Ovary (tissue), 7 donors: ENCODE measurements at regions not wholly inside any gene's neighbourhood (a gene's known extent, or its start where the extent isn't known, plus 50 kb on each side); places are given as distances from the start of the nearest gene placed in this dataset.

ENCODE experiments used
- DNase-seq, 5 donors: peaks; one replicate each; pipeline ENCODE4 v3.0.0-alpha.2; 2019 to 2020
- H3K27ac ChIP-seq, 2 donors: fragments of 200-600 bp; one replicate each; pipeline versions ENCODE4 v1.5.1 to v1.8.0; 2019 to 2022
- H3K27me3 ChIP-seq: fragments of 200-600 bp; one replicate; pipeline ENCODE4 v1.8.0; 2022
- H3K36me3 ChIP-seq: fragments of 200-600 bp; sonication (generic); one replicate; pipeline ENCODE4 v1.5.1; 2019
- H3K4me1 ChIP-seq: one replicate; pipeline ENCODE4 v1.8.1; 2013; ENCODE audit warnings: mild to moderate bottlenecking, moderate library complexity; ENCODE audit not compliant: insufficient read depth
- H3K4me3 ChIP-seq: fragments of 200-600 bp; sonication (generic); one replicate; pipeline ENCODE4 v1.5.1; 2017
- H3K9me3 ChIP-seq, 2 donors: fragments of 200-600 bp in 1 of 2; sonication (generic) in 1 of 2; one replicate each; pipeline versions ENCODE4 v1.5.1 to v1.8.1; 2013 to 2019; ENCODE audit warnings: mild to moderate bottlenecking in 1 of 2, moderate library complexity in 1 of 2
- CTCF ChIP-seq, 3 donors: fragments of 450-650 bp in 2 of 3; fragments of 200-600 bp in 1 of 3; IDR thresholded peaks; one replicate each; pipeline versions ENCODE4 v1.5.1 to v1.8.0; 2016 to 2022; ENCODE audit warnings: antibody characterized with exemption in 3 of 3, mild to moderate bottlenecking in 1 of 3
- EP300 ChIP-seq: sonication (generic); formaldehyde crosslinking; IDR thresholded peaks from one replicate; pipeline ENCODE4 v1.6.1; 2017; ENCODE audit warnings: antibody characterized with exemption
- POLR2A ChIP-seq: fragments of 450-650 bp; IDR thresholded peaks from one replicate; pipeline ENCODE4 v1.6.1; 2017; ENCODE audit warnings: antibody characterized with exemption, mild to moderate bottlenecking, moderate library complexity
- WGBS, 3 donors: extraction: QIAGEN DNeasy Blood & Tissue Kit in 1 of 3; methylation state at CpG; one replicate each; pipeline versions ENCODE4 v1.1.5 to v1.1.7; 2013 to 2017; 5-methylcytosine and 5-hydroxymethylcytosine counted together
- intact Hi-C, 4 donors: fragments of 100-400 bp; cut with DNase I; formaldehyde crosslinking; loops; one replicate each; pipeline versions ENCODE4 v1.11.0 to v1.15.1; 2022 to 2023
- donor health status: DM: no; HTN: no; CAD: no; lungs with moderate emphysema.
- donor health status: DM: no; HTN: no; CAD: no.
- donor health status: Bipolar disorder and iron deficiency.
- donor health status: DM: no; HTN: no; CAD: no.
- donor health status: DM: yes; HTN: yes; CAD: no.

DNA sequence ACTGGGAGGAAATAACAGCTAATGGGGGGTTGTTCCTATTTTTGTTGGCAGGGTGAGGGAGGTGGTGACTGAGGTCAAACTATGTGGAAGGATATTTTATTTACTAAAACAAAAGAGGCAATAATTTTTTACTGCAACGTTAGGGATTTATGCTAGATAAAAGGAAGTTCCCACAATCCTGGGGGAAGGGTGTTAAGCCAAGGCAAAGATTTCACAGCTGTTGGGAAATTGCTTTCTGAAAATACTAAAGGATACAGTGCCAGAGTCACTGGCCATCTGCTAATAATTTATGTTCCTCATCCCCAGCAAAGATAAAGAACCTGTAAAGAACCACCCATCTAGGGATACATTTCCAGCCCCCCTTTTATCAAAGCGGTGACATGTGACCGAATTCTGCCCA is 756.0 kb upstream of the RBFOX1 start:
- H3K9me3 ChIP-seq: no peaks in the 10 kb centered on the region

GRCh38 chr16:6576113-6576512 is 756.5 kb upstream of the RBFOX1 start:
- Histone ChIP-seq H3K36me3 (no peaks in the 10 kb centered on the region), H3K27me3 (no peaks in the 10 kb centered on the region), H3K9me3 (no peaks in the 10 kb centered on the region), H3K4me3 (no peak overlapping the region), H3K27ac (no peak overlapping the region), H3K4me1 (no peaks in the 10 kb centered on the region)
- 41 to 47% (median 45%) methylated on average over 10 of the region's 10 CpGs for WGBS, 3 donors
- DNase-seq: no peak
- intact Hi-C loops: no loop called here
- TF ChIP-seq CTCF (IDR thresholded peaks at IDR 0.05): no peak
- no peak for TF ChIP-seq POLR2A
- TF ChIP-seq EP300: no peak

More for the DNA sequence above, 756.0 kb upstream of the RBFOX1 start:
- Histone ChIP-seq H3K4me3 (no peak overlapping the region), H3K27me3 (no peaks in the 10 kb centered on the region), H3K36me3 (no peaks in the 10 kb centered on the region), H3K4me1 (no peaks in the 10 kb centered on the region), H3K27ac (no peak overlapping the region)
- 39 to 50% (median 41%) methylated on average over 3 of the region's 3 CpGs for WGBS, 3 donors
- intact Hi-C loops: no loop called here
- no peak for DNase-seq
- no peak for TF ChIP-seq EP300
- TF ChIP-seq CTCF (IDR thresholded peaks at IDR 0.05): no peak
- TF ChIP-seq POLR2A: no peak

DNA sequence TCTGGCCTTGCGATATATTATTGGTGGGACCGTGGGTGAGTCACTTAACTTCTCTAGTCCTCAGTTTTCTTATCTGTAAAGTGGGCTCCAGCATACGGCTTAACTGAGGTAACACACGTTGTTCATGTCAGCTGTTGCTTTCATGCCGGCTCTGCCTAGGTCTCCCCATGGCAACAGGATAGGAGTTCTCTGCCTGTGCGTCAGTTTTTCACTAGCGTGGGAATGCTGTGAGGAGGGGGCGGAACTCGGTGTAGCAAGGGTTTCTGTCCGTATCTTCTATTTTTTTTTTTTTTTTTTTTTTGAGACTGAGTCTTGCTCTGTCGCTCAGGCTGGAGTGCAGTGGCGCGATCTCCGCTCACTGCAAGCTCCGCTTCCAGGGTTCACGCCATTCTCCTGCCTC is 758.5 kb upstream of the RBFOX1 start:
- Histone ChIP-seq H3K27me3 (no peaks in the 10 kb centered on the region), H3K4me3 (no peak overlapping the region), H3K27ac (no peak overlapping the region), H3K36me3 (no peaks in the 10 kb centered on the region), H3K9me3 (no peaks in the 10 kb centered on the region), H3K4me1 (no peaks in the 10 kb centered on the region)
- 86 to 92% (median 87%) methylated on average over 16 of the region's 16 CpGs for WGBS, 3 donors
- intact Hi-C loops: no loop called here
- DNase-seq: no peak
- no peak for TF ChIP-seq POLR2A
- no peak for TF ChIP-seq CTCF (IDR thresholded peaks at IDR 0.05)
- TF ChIP-seq EP300: no peak

DNA sequence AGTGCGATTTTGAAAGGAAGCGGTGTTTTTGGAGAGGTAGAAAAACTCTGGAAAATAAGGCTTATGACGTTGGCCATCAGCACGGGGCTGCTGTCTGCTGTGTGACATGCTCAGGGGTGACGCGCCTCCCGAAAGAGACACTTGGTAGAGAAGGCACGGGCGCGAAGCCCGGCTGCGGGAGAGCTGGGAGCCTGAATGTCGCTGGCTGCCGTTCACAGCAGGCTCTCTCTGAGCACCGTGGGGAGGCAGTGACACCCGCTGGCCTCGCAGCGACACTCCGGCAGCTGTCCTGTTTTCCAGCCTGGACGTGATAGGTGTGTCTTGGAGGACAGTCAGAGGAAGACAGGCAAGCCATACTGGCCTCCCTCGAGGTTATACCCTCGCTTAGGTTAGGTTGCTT is 759.1 kb upstream of the RBFOX1 start:
- WGBS, 3 donors: 23 to 29% (median 24%) methylated on average over 22 of the region's 22 CpGs
- intact Hi-C loops: no loop called here
- H3K27ac ChIP-seq: no peak overlapping the region
- no peaks in the 10 kb centered on the region for H3K9me3 ChIP-seq
- no peak for DNase-seq
- TF ChIP-seq EP300 (no peak), POLR2A (no peak), CTCF (IDR thresholded peaks at IDR 0.05) (no peak)
- H3K4me1 ChIP-seq: no peaks in the 10 kb centered on the region
- no peaks in the 10 kb centered on the region for H3K27me3 ChIP-seq
- no peaks in the 10 kb centered on the region for H3K36me3 ChIP-seq
- no peak overlapping the region for H3K4me3 ChIP-seq

- intact Hi-C loops: no loop called here
- no peaks in the 10 kb centered on the region for H3K4me1 ChIP-seq
- DNase-seq: no peak
- no peak for TF ChIP-seq CTCF (IDR thresholded peaks at IDR 0.05)
- TF ChIP-seq POLR2A: no peak
- no peak for TF ChIP-seq EP300
- 38 to 43% (median 43%) methylated on average over 5 of the region's 5 CpGs for WGBS, 3 donors
- H3K27me3 ChIP-seq: no peaks in the 10 kb centered on the region
- H3K4me3 ChIP-seq: no peak overlapping the region
- H3K9me3 ChIP-seq: no peaks in the 10 kb centered on the region
- H3K36me3 ChIP-seq: no peaks in the 10 kb centered on the region
- no peak overlapping the region for H3K27ac ChIP-seq
These were observed 761.6 kb upstream of the RBFOX1 start for GRCh38 chr16:6571044-6571443.
